ENCODE measurements at regions not wholly inside any gene's neighbourhood (a gene's known extent, or its start where the extent isn't known, plus 50 kb on each side); places are given as distances from the start of the nearest gene placed in this dataset.

GRCh38 chr12:88763536-88764100 is 183.3 kb upstream of the KITLG start:
- TF ChIP-seq GATA2 (IDR thresholded peaks at IDR 0.05; ENCODE audit: low read depth, low read length): no peak
- TF ChIP-seq GATA3 (IDR thresholded peaks at IDR 0.05; ENCODE audit: low read depth, low read length): no peak
